ENCODE measurements at regions not wholly inside any gene's neighbourhood (a gene's known extent, or its start where the extent isn't known, plus 50 kb on each side); places are given as distances from the start of the nearest gene placed in this dataset.
"Not testable (repeated sequence)": the region's sequence is repeated elsewhere in the genome, so short reads cannot be mapped to it uniquely, and the experiment has no call there.

DNA sequence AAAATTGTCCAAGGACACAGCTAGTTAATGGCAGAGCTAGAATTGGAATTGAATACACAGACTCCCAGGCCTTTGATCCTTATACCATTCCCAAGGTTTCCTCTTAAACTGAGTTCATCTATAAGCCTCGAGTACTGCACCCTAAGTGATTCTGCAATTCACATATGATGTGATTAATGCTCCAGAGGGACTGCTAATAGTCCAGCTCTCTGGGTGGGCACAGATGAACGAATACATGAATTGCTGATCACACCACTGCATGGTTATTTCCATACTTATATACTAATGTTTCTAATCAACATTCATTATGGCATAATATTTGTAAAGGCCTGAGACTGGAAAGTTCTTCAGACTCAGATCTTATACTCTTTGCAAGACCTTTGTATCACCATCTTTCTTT lies 101.8 kb downstream of the NUFIP1 start:
- DNase-seq = no peak

GRCh38 chr13:44884076-44884729 lies 105.1 kb downstream of the NUFIP1 start:
- no peak for DNase-seq

GRCh38 chr13:44879452-44880058 lies 109.7 kb downstream of the NUFIP1 start:
- no peak for DNase-seq

DNA sequence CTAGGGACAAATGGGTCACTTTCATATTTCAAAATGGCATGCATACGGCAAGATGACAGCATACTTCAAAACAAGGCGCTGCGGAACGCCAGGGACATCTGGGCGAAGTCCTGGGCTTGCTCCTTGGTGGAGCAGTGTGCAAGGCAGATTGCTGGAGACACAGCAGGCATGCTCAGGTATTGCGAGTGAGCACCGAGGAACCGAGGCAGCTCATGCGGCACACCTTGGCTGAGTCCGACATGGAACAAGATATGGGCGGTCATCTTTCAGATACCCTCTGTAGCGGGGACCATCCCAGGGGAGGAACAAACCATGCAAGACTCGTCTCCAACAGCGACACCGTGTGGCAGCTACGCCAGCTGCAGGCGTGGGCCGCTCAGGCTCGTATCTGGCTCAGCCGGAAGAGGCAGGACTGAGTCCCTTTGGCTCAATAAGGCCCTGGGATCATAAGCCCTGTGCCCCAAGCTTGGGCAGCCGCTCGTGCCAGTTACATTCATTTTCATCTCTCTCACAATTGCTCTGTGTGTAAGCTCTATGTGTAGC lies 112.4 kb downstream of the NUFIP1 start:
- no peak for DNase-seq

- DNase-seq = no peak
These were observed 114.2 kb downstream of the NUFIP1 start for GRCh38 chr13:44874886-44875630.

- no peak for DNase-seq
These were observed 115.1 kb downstream of the NUFIP1 start for GRCh38 chr13:44874176-44874575.

DNA sequence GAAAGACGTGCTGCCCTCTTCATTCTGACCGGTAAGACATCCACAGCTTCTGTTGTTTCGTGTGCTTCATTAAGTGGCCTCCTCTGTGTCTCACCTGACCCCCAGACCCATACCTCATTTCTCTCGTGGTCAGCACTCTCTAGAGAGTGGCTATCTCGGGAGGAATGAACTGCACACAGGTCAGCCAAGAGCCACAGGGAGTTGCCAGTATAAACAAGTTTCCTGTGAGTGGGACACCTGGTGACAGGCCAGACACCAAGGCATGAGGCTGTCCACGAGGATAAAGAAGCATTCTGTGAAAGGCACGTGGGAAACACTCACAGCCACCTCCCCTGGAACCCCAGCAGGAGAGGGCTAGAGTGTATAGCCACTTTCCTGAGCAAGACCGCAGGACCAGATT lies 115.8 kb downstream of the NUFIP1 start:
- DNase-seq = no peak

DNA sequence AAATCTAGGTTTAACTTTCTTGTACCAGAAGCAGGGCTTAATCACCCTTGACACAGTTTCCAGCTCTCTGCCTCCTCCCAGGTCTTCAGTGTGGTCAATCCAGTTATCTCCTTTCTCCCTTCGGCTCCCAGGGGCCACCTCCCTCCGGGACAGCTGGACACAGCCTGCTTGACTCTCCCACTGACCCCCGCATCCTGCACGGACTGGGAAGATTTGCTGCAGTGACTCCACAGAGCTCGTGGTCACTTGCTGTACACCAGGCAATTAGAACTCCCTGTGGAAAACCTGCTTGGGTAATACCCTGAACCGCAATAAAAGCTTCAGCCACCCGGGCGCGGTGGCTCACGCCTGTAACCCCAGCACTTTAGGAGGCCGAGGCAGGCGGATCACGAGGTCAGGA lies 116.5 kb downstream of the NUFIP1 start:
- DNase-seq = no peak

GRCh38 chr13:44870456-44870929 lies 118.8 kb downstream of the NUFIP1 start:
- no peak for DNase-seq

- no peak for DNase-seq
These were observed 120.1 kb downstream of the NUFIP1 start for GRCh38 chr13:44869167-44869566.

GRCh38 chr13:44868397-44868796 lies 120.9 kb downstream of the NUFIP1 start:
- DNase-seq = no peak

DNA sequence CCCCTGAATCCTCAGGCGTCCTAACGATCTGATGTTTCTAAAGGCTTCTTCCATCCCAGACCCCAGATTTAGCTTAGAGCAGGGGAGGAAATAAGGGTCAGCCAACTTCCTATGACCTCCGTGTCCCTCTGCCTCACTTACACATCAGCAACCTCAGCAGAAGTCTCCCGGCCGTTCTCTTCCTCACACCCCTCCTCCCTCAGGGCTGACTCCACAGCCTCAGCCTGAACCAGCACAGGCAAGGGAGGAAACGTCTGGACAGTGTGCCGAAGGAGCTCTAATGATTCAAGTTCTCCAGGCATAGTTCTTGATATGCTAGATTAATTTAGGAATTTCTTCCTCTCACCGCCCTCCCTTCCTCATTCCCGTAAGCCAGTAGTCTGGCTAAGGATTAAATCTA lies 121.4 kb downstream of the NUFIP1 start:
- DNase-seq = no peak

GRCh38 chr13:44866411-44866911 lies 122.8 kb downstream of the NUFIP1 start:
- DNase-seq = no peak

- DNase-seq = no peak
These were observed 123.4 kb downstream of the NUFIP1 start for GRCh38 chr13:44865722-44866410.

DNA sequence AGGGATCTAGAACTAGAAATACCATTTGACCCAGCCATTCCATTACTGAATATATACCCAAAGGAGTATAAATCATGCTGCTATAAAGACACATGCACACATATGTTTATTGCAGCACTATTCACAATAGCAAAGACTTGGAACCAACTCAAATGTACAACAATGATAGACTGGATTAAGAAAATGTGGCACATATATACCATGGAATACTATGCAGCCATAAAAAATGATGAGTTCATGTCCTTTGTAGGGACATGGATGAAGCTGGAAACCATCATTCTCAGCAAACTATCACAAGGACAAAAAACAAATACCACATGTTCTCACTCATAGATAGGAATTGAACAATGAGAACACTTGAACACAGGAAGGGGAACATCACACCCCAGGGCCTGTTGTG lies 125.6 kb downstream of the NUFIP1 start:
- not testable (repeated sequence) for DNase-seq

GRCh38 chr13:44860454-44860853 lies 128.8 kb downstream of the NUFIP1 start:
- no peak for DNase-seq

DNA sequence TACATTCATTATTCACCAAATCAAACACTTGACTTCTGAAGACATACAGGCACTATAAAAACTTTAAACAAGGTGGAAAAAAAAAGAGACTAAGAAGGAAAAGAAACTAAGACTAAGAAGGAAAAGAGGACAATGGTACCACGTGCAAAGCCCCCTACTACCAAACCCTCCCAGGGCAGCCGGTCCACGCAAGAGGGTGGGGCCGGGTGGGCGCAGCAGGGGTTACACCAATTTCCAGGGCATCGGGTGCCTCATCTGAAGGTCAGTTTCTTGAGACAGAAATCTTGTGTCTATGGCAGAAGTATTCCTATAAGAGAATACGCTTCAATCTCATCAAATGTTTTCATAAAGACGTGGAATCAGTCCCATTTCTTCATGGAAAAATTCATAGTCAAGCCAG lies 131.5 kb downstream of the NUFIP1 start:
- DNase-seq = no peak

DNA sequence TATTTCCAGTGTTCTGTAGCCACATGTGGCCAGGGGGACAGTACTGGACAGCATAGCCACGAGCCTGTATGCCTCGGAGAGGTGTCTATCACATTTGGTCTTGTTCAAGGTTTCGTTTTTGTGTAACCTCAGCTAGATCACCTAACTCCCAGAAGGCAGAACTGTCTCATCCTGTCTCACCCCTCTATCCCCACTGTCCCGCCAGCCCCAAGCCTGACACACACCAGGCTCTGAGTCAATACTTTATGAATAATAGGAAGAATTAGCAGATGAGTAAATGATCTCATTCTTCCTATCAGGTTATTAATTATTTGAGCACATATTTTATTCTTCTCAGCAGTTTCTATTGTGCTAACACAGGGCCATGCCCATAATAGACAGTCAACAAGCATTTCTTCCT lies 132.2 kb downstream of the NUFIP1 start:
- no peak for DNase-seq

- no peak for DNase-seq
These were observed 133.4 kb downstream of the NUFIP1 start for GRCh38 chr13:44855860-44856259.

DNA sequence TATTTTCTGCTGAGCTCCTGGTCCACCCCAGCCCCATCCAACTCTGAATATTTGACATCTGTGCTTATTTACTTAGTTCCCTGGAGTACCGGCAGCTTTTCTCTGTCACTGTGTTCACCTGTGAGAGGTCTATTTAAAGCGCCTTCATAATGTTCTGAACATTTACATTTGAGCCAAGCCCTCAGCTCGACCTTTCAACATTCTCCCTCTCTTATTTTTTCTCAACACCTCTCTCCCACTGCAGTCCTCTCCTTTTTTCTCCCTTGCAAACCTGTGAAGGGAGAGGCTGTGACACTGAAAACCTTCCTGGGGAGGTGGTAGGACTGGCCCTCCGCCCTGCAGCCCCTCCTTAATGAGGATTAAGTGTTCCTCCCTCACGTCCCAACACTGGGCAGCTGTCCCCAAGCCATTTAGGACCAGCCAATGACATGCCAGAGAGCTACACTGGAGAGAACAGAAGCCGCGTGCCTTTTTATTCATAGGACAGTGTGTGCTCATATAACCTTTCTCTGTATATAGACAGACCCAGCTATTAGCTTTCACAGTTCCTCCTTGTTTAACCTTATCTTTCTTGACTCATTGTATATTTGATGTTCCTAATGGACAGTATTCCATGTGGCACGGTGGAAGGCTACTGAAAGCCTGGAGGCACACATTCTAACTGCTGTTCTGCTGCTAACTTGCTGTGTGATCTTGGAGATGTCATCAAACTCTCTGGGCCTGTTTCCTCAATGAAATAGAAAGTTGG lies 134.8 kb downstream of the NUFIP1 start:
- peak; percentile 27 for DNase-seq

DNA sequence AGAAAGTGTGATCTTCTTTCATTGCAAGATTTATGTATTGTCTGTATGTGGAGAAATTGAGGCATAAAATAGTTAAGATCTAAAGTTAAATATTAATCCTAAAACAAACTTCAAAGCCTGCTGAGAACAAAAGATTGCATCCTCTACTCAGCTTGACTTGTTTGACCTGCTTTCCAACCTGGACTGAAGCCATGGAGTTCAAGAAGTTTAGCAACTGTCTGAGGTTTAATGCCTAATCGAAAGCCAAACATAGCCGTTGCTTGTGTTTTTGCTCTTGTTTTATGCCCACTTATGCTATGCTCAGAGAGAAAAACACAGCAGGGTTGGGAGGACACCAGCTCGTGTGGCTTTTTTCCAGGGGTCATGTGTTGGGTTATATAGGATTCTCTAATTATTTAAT lies 135.6 kb downstream of the NUFIP1 start:
- peak; percentile 30 for DNase-seq

Data from DMS79 (cell line).